Spleen (tissue), 11 donors: ENCODE measurements at regions not wholly inside any gene's neighbourhood (a gene's known extent, or its start where the extent isn't known, plus 50 kb on each side); places are given as distances from the start of the nearest gene placed in this dataset.

ENCODE experiments used
- DNase-seq: peaks from one replicate; pipeline ENCODE4 v3.0.0-alpha.2; 2020
- H3K27ac ChIP-seq, 8 donors: fragments of 200-600 bp; sonication (generic) in 7 of 8; 1 replicate in 4 of 8; 2 replicates in 4 of 8; pipeline versions ENCODE4 v1.5.0 to v1.8.0; 2016 to 2021; ENCODE audit warnings: inconsistent platforms in 4 of 8, mild to moderate bottlenecking in 4 of 8, moderate library complexity in 1 of 8
- H3K27me3 ChIP-seq, 7 donors: fragments of 200-600 bp; sonication (generic) in 6 of 7; replicated peaks in 1 of 7; 1 replicate in 4 of 7; 2 replicates in 3 of 7; pipeline versions ENCODE4 v1.5.0 to v1.8.0; 2016 to 2021; ENCODE audit warnings: inconsistent platforms in 3 of 7, mild to moderate bottlenecking in 1 of 7
- H3K36me3 ChIP-seq, 6 donors: fragments of 200-600 bp; sonication (generic) in 5 of 6; 1 replicate in 4 of 6; 2 replicates in 2 of 6; pipeline versions ENCODE4 v1.5.0 to v1.8.0; 2016 to 2021; ENCODE audit warnings: inconsistent platforms in 2 of 6
- H3K4me1 ChIP-seq, 6 donors: fragments of 200-600 bp; sonication (generic) in 5 of 6; 1 replicate in 3 of 6; 2 replicates in 3 of 6; pipeline versions ENCODE4 v1.5.0 to v1.8.0; 2016 to 2021; ENCODE audit warnings: inconsistent platforms in 3 of 6
- H3K4me3 ChIP-seq, 8 donors: fragments of 200-600 bp; sonication (generic) in 7 of 8; 1 replicate in 4 of 8; 2 replicates in 4 of 8; pipeline versions ENCODE4 v1.5.0 to v1.8.0; 2016 to 2021; ENCODE audit warnings: inconsistent platforms in 4 of 8, mild to moderate bottlenecking in 4 of 8, moderate library complexity in 2 of 8
- H3K9me3 ChIP-seq, 8 donors: fragments of 200-600 bp; sonication (generic) in 7 of 8; 1 replicate in 4 of 8; 2 replicates in 4 of 8; pipeline versions ENCODE4 v1.5.0 to v1.8.0; 2016 to 2021; ENCODE audit warnings: inconsistent platforms in 4 of 8
- CTCF ChIP-seq, 11 experiments: fragments of 200-600 bp in 7 of 11; fragments of 450-650 bp in 4 of 11; sonication (generic) in 4 of 11; IDR thresholded peaks in 8 of 11; conservative IDR thresholded peaks in 3 of 11; 1 replicate in 7 of 11; 2 replicates in 4 of 11; pipeline versions ENCODE4 v1.4.0 to v1.8.0; 2016 to 2021; ENCODE audit warnings: antibody characterized with exemption in 11 of 11, inconsistent platforms in 4 of 11, mild to moderate bottlenecking in 1 of 11
- POLR2A ChIP-seq, 3 donors: fragments of 450-650 bp; IDR thresholded peaks; one replicate each; pipeline ENCODE4 v1.5.1; 2017; ENCODE audit warnings: antibody characterized with exemption in 3 of 3, mild to moderate bottlenecking in 1 of 3
- POLR2AphosphoS5 ChIP-seq, 3 donors: sonication (generic); formaldehyde crosslinking; IDR thresholded peaks; one replicate each; pipeline ENCODE4 v1.5.1; 2017; ENCODE audit warnings: antibody characterized with exemption in 3 of 3
- WGBS, 5 donors: extraction: QIAGEN DNeasy Blood & Tissue Kit in 3 of 5; methylation state at CpG; one replicate each; pipeline versions ENCODE4 v1.1.5 to v1.1.7; 2013 to 2018; 5-methylcytosine and 5-hydroxymethylcytosine counted together
- intact Hi-C: fragments of 100-400 bp; cut with DNase I; formaldehyde crosslinking; loops from one replicate; pipeline ENCODE4 v1.15.0; 2023; ENCODE audit warnings: low total_unique reads
- donor health status: healthy with polysubstance abuse.
- donor health status: DM: no; HTN: no; CAD: no; lungs with moderate emphysema.
- donor health status: DM: no; HTN: no; CAD: no.
- donor health status: Bipolar disorder and iron deficiency.
- donor health status: healthy.
- donor health status: DM: no; HTN: no; CAD: no.
- donor health status: DM: yes; HTN: yes; CAD: no.

GRCh38 chr1:229059671-229060539 is 211.0 kb upstream of the RAB4A start:
- H3K27ac ChIP-seq = peak overlapping the region in 7 of 8 donors; percentile 42 to 79 (median 73)
- no peak for TF ChIP-seq POLR2A (IDR thresholded peaks at IDR 0.05)
- peak; percentile 67 to 83 (median 79) for TF ChIP-seq POLR2AphosphoS5 (IDR thresholded peaks at IDR 0.05)
- H3K9me3 ChIP-seq = no peaks in the 10 kb centered on the region
- H3K36me3 ChIP-seq = no peaks in the 10 kb centered on the region
- H3K27me3 ChIP-seq = no peaks in the 10 kb centered on the region
- DNase-seq = peak; percentile 85
- intact Hi-C loops = no loop called here
- H3K4me3 ChIP-seq = no peak overlapping the region
- peaks cover 0 to 77% (median 50%) of the 10 kb centered on the region in 6 donors for H3K4me1 ChIP-seq
- WGBS, 5 donors = 25 to 45% (median 33%) methylated on average over 9 of the region's 9 CpGs

- no peak for TF ChIP-seq CTCF (IDR thresholded peaks at IDR 0.05 in 8 of 11, conservative IDR thresholded peaks at IDR 0.05 in 3 of 11)
- TF ChIP-seq POLR2A (IDR thresholded peaks at IDR 0.05) = no peak
- TF ChIP-seq POLR2AphosphoS5 (IDR thresholded peaks at IDR 0.05) = no peak
- no peaks in the 10 kb centered on the region for H3K27me3 ChIP-seq
- no peak for DNase-seq
- intact Hi-C loops = no loop called here
- H3K9me3 ChIP-seq = no peaks in the 10 kb centered on the region
- H3K4me3 ChIP-seq = no peak overlapping the region
- WGBS, 5 donors = 75 to 91% (median 88%) methylated on average over 3 to 5 of the region's 5 CpGs
- H3K36me3 ChIP-seq = no peaks in the 10 kb centered on the region
- peaks cover 0 to 97% (median 59%) of the 10 kb centered on the region in 6 donors for H3K4me1 ChIP-seq
- peak overlapping the region in 5 of 8 donors; percentile 37 to 89 (median 53) for H3K27ac ChIP-seq
Observed at GRCh38 chr1:229062135-229062534, 208.8 kb upstream of the RAB4A start.

GRCh38 chr1:229063154-229063773 is 207.6 kb upstream of the RAB4A start:
- H3K9me3 ChIP-seq = no peaks in the 10 kb centered on the region
- WGBS, 5 donors = 89 to 92% (median 91%) methylated on average over 5 of the region's 5 CpGs
- H3K4me3 ChIP-seq = no peak overlapping the region
- H3K27ac ChIP-seq = peak overlapping the region in 7 of 8 donors; percentile 5 to 89 (median 53)
- H3K36me3 ChIP-seq = no peaks in the 10 kb centered on the region
- intact Hi-C loops = no loop called here
- DNase-seq = no peak
- peaks cover 3 to 97% (median 60%) of the 10 kb centered on the region in 6 donors for H3K4me1 ChIP-seq
- no peaks in the 10 kb centered on the region for H3K27me3 ChIP-seq
- TF ChIP-seq CTCF (IDR thresholded peaks at IDR 0.05 in 8 of 11, conservative IDR thresholded peaks at IDR 0.05 in 3 of 11) (no peak), POLR2A (IDR thresholded peaks at IDR 0.05) (no peak)

GRCh38 chr1:229064320-229065168 is 206.4 kb upstream of the RAB4A start:
- TF ChIP-seq POLR2A (IDR thresholded peaks at IDR 0.05) (no peak), POLR2AphosphoS5 (IDR thresholded peaks at IDR 0.05) (no peak), CTCF (IDR thresholded peaks at IDR 0.05 in 8 of 11, conservative IDR thresholded peaks at IDR 0.05 in 3 of 11) (no peak)
- Histone ChIP-seq H3K9me3 (no peaks in the 10 kb centered on the region), H3K36me3 (no peaks in the 10 kb centered on the region), H3K4me1 (peaks cover 3 to 95% (median 56%) of the 10 kb centered on the region in 6 donors), H3K27ac (peak overlapping the region in 6 of 8 donors; percentile 24 to 89 (median 60)), H3K4me3 (no peak overlapping the region), H3K27me3 (no peaks in the 10 kb centered on the region)
- no peak for DNase-seq
- 64 to 81% (median 72%) methylated on average over 12 of the region's 12 CpGs for WGBS, 5 donors
- intact Hi-C loops = no loop called here
